HepG2 (cell line): ENCODE measurements at regions not wholly inside any gene's neighbourhood (a gene's known extent, or its start where the extent isn't known, plus 50 kb on each side); places are given as distances from the start of the nearest gene placed in this dataset.

Experiments used
- BCL3 ChIP-seq: sonication (generic); formaldehyde crosslinking; IDR thresholded peaks from 2 replicates; pipeline ENCODE4 v1.5.1; 2020; ENCODE audit warnings: mild to moderate bottlenecking, missing genetic modification reagents, moderate library complexity
- BRD4 ChIP-seq: sonication (generic); formaldehyde crosslinking; IDR thresholded peaks from 2 replicates; pipeline ENCODE4 v1.4.0; 2020; ENCODE audit warnings: missing genetic modification reagents
- CBX5 ChIP-seq: sonication (generic); formaldehyde crosslinking; IDR thresholded peaks from 2 replicates; pipeline ENCODE4 v1.4.0; 2020; ENCODE audit warnings: missing genetic modification reagents, borderline replicate concordance
- FOXA1 ChIP-seq, 2 experiments: fragments of 450-650 bp in 1 of 2; sonication (generic) in 1 of 2; formaldehyde crosslinking in 1 of 2; IDR thresholded peaks; 2 replicates each; pipeline versions ENCODE4 v1.4.0 to v1.6.1; 2016 to 2020; ENCODE audit warnings: missing genetic modification reagents in 1 of 2
- JUN ChIP-seq: sonication (generic); formaldehyde crosslinking; IDR thresholded peaks from 2 replicates; pipeline ENCODE4 v1.4.0; 2020; ENCODE audit warnings: mild to moderate bottlenecking, missing genetic modification reagents
- REST ChIP-seq, 2 experiments: IDR thresholded peaks; 2 replicates each; pipeline ENCODE4 v1.6.1; 2011 to 2012; ENCODE audit warnings: low read length in 2 of 2, borderline replicate concordance in 1 of 2, low read depth in 1 of 2, mild to moderate bottlenecking in 1 of 2, moderate library complexity in 1 of 2
- ZNF672 ChIP-seq: sonication (generic); formaldehyde crosslinking; IDR thresholded peaks from 2 replicates; pipeline ENCODE4 v1.8.1; 2022; ENCODE audit warnings: missing genetic modification reagents
- ZNF7 ChIP-seq: IDR thresholded peaks from 2 replicates; pipeline ENCODE4 v1.6.1; 2016; ENCODE audit warnings: missing biosample characterization, missing genetic modification reagents

GRCh38 chr7:16028103-16028502 lies 341.6 kb upstream of the MEOX2 start:
- no peak for TF ChIP-seq BCL3 (CRISPR knock-in tag)
- TF ChIP-seq BRD4: no peak
- no peak for TF ChIP-seq JUN (CRISPR knock-in tag)
- TF ChIP-seq ZNF672 (CRISPR knock-in tag): no peak
- no peak for TF ChIP-seq FOXA1 (IDR thresholded peaks at IDR 0.05)
- TF ChIP-seq FOXA1 (CRISPR knock-in tag; IDR thresholded peaks at IDR 0.05): no peak
- no peak for TF ChIP-seq CBX5 (CRISPR knock-in tag)
- no peak for TF ChIP-seq REST (IDR thresholded peaks at IDR 0.05; ENCODE audit: borderline replicate concordance in 1 of 2, low read depth in 1 of 2, low read length in 2 of 2)
- TF ChIP-seq ZNF7 (CRISPR knock-in tag): no peak
